Nephron progenitor cell (in vitro differentiated cells): ENCODE measurements at regions not wholly inside any gene's neighbourhood (a gene's known extent, or its start where the extent isn't known, plus 50 kb on each side); places are given as distances from the start of the nearest gene placed in this dataset.

Source experiments
- DNase-seq: peaks from one replicate; pipeline ENCODE4 v3.0.0; 2021
- H3K27ac Mint-ChIP-seq: 2 replicates; pipeline ENCODE4 v1.8.0; 2021; ENCODE audit warnings: mild to moderate bottlenecking, moderate library complexity, mixed read lengths
- H3K27me3 Mint-ChIP-seq: 2 replicates; pipeline ENCODE4 v1.8.0; 2021; ENCODE audit warnings: mild to moderate bottlenecking, low read depth, mixed read lengths; ENCODE audit not compliant: poor library complexity
- H3K36me3 Mint-ChIP-seq: 2 replicates; pipeline ENCODE4 v1.8.0; 2021; ENCODE audit warnings: low read depth, mixed read lengths
- H3K4me1 Mint-ChIP-seq: 2 replicates; pipeline ENCODE4 v1.8.0; 2021; ENCODE audit warnings: mixed read lengths
- H3K4me3 Mint-ChIP-seq: 2 replicates; pipeline ENCODE4 v1.8.0; 2021; ENCODE audit warnings: mild to moderate bottlenecking, moderate library complexity, mixed read lengths
- H3K9me3 Mint-ChIP-seq: 2 replicates; pipeline ENCODE4 v1.8.0; 2021; ENCODE audit warnings: mild to moderate bottlenecking, moderate library complexity, mixed read lengths
- CTCF ChIP-seq: fragments of 200-600 bp; sonication (generic); IDR thresholded peaks from 2 replicates; pipeline ENCODE4 v1.5.0; 2021; ENCODE audit warnings: antibody characterized with exemption

- peaks cover 2% of the 10 kb centered on the region for H3K27me3 Mint-ChIP-seq
- H3K36me3 Mint-ChIP-seq = no peaks in the 10 kb centered on the region
- H3K4me3 Mint-ChIP-seq = no peak overlapping the region
- no peak for DNase-seq
- H3K4me1 Mint-ChIP-seq = no peaks in the 10 kb centered on the region
- no peak for TF ChIP-seq CTCF
- H3K27ac Mint-ChIP-seq = no peak overlapping the region
- no peaks in the 10 kb centered on the region for H3K9me3 Mint-ChIP-seq
Observed at GRCh38 chr7:48868916-48869315, 55.4 kb upstream of the CDC14C start.

- H3K27ac Mint-ChIP-seq = no peak overlapping the region
- no peaks in the 10 kb centered on the region for H3K9me3 Mint-ChIP-seq
- no peaks in the 10 kb centered on the region for H3K36me3 Mint-ChIP-seq
- H3K27me3 Mint-ChIP-seq = peaks cover 2% of the 10 kb centered on the region
- H3K4me3 Mint-ChIP-seq = no peak overlapping the region
- DNase-seq = no peak
- TF ChIP-seq CTCF = no peak
- no peaks in the 10 kb centered on the region for H3K4me1 Mint-ChIP-seq
Observed at GRCh38 chr7:48872548-48872947, 51.8 kb upstream of the CDC14C start.
